ENCODE measurements at regions not wholly inside any gene's neighbourhood (a gene's known extent, or its start where the extent isn't known, plus 50 kb on each side); places are given as distances from the start of the nearest gene placed in this dataset.
"Not testable (repeated sequence)": the region's sequence is repeated elsewhere in the genome, so short reads cannot be mapped to it uniquely, and the experiment has no call there.

GRCh38 chr2:66306483-66306882 is 128.4 kb upstream of the MEIS1 start:
- DNase-seq = no peak

- no peak for DNase-seq
These were observed 129.2 kb upstream of the MEIS1 start for GRCh38 chr2:66305718-66306117.

- no peak for DNase-seq
These were observed 131.5 kb upstream of the MEIS1 start for GRCh38 chr2:66303471-66303870.

- DNase-seq = no peak
These were observed 133.2 kb upstream of the MEIS1 start for GRCh38 chr2:66301767-66302140.

- no peak for DNase-seq
These were observed 133.7 kb upstream of the MEIS1 start for GRCh38 chr2:66301022-66301766.

GRCh38 chr2:66283787-66284186 is 151.1 kb upstream of the MEIS1 start:
- DNase-seq = no peak

- DNase-seq = no peak
These were observed 152.9 kb upstream of the MEIS1 start for GRCh38 chr2:66281980-66282379.

- no peak for DNase-seq
These were observed 155.9 kb upstream of the MEIS1 start for GRCh38 chr2:66279024-66279423.

- no peak for DNase-seq
These were observed 158.9 kb upstream of the MEIS1 start for GRCh38 chr2:66275984-66276383.

GRCh38 chr2:66273933-66274490 is 160.9 kb upstream of the MEIS1 start:
- DNase-seq = no peak

- no peak for DNase-seq
These were observed 162.2 kb upstream of the MEIS1 start for GRCh38 chr2:66272751-66273150.

- no peak for DNase-seq
These were observed 163.1 kb upstream of the MEIS1 start for GRCh38 chr2:66271777-66272176.

- no peak for DNase-seq
These were observed 164.7 kb upstream of the MEIS1 start for GRCh38 chr2:66270247-66270646.

- no peak for DNase-seq
These were observed 165.8 kb upstream of the MEIS1 start for GRCh38 chr2:66269166-66269565.

- DNase-seq = no peak
These were observed 166.2 kb upstream of the MEIS1 start for GRCh38 chr2:66268756-66269155.

GRCh38 chr2:66264354-66264753 is 170.6 kb upstream of the MEIS1 start:
- no peak for DNase-seq

GRCh38 chr2:66255867-66256266 is 179.1 kb upstream of the MEIS1 start:
- DNase-seq = no peak

- DNase-seq = no peak
These were observed 179.8 kb upstream of the MEIS1 start for GRCh38 chr2:66255136-66255535.

- DNase-seq = no peak
These were observed 181.9 kb upstream of the MEIS1 start for GRCh38 chr2:66253066-66253465.

- DNase-seq = no peak
These were observed 182.8 kb upstream of the MEIS1 start for GRCh38 chr2:66252109-66252508.

- no peak for DNase-seq
These were observed 183.4 kb upstream of the MEIS1 start for GRCh38 chr2:66251573-66251972.

- DNase-seq = not testable (repeated sequence)
These were observed 185.8 kb upstream of the MEIS1 start for GRCh38 chr2:66249089-66249488.

- DNase-seq = not testable (repeated sequence)
These were observed 191.1 kb upstream of the MEIS1 start for GRCh38 chr2:66243809-66244208.

- DNase-seq = not testable (repeated sequence)
These were observed 192.0 kb upstream of the MEIS1 start for GRCh38 chr2:66242888-66243287.
